Endothelial cell of umbilical vein (primary cell): ENCODE measurements at regions not wholly inside any gene's neighbourhood (a gene's known extent, or its start where the extent isn't known, plus 50 kb on each side); places are given as distances from the start of the nearest gene placed in this dataset.

ENCODE experiments used
- BruUV-seq: library from RNA; stranded (reverse); fragments of 400-500 nt; replicated peaks from 2 replicates; lab custom pipeline; 2021; lab: Mats Ljungman, UMichigan
- CTCF ChIA-PET: fragments of 300-600, 350-600 bp; sonication (Branson Sonifier 250); formaldehyde crosslinking; loops from one replicate; lab custom pipeline; 2021; ENCODE audit warnings: antibody characterized with exemption, inconsistent platforms; lab: Charles Lee
- POLR2A ChIA-PET: fragments of 300-600, 350-600 bp; sonication (Branson Sonifier 250); formaldehyde crosslinking; loops from one replicate; lab custom pipeline; 2021; ENCODE audit warnings: antibody characterized with exemption, inconsistent platforms; lab: Charles Lee
- DNase-seq: peaks from one replicate; pipeline ENCODE4 v3.0.0-alpha.2; 2011; ENCODE audit warnings: low read depth, low spot score
- FAIRE-seq: peaks from 2 replicates; lab custom pipeline; 2011; peaks lifted over from hg19 to GRCh38; lab: Jason Lieb, UNC
- H2AFZ ChIP-seq: 2 replicates; pipeline ENCODE4 v1.6.0; 2012; ENCODE audit warnings: low read depth, low read length, control low read depth, inconsistent platforms
- H3K27ac ChIP-seq: 2 replicates; pipeline ENCODE4 v1.5.1; 2011; ENCODE audit warnings: low read depth, mild to moderate bottlenecking, control low read depth, low read length, moderate library complexity; ENCODE audit not compliant: insufficient read depth
- H3K27me3 ChIP-seq, 2 experiments: 2 replicates each; pipeline versions ENCODE4 v1.6.0 to v1.6.1; 2011; ENCODE audit warnings: low read length in 2 of 2, mixed read lengths in 1 of 2; ENCODE audit not compliant: control insufficient read depth in 2 of 2, insufficient read depth in 2 of 2
- H3K36me3 ChIP-seq, 2 experiments: 2 replicates in 1 of 2; 3 replicates in 1 of 2; pipeline ENCODE4 v1.5.1; 2011; ENCODE audit warnings: low read length in 2 of 2, mild to moderate bottlenecking in 1 of 2, moderate library complexity in 1 of 2; ENCODE audit not compliant: control insufficient read depth in 2 of 2, insufficient read depth in 2 of 2; ENCODE audit errors: extremely low read depth in 1 of 2
- H3K4me1 ChIP-seq: 3 replicates; pipeline ENCODE4 v1.5.1; 2011; ENCODE audit warnings: mild to moderate bottlenecking, low read length; ENCODE audit not compliant: control insufficient read depth, insufficient read depth; ENCODE audit errors: extremely low read depth
- H3K4me2 ChIP-seq: 2 replicates; pipeline ENCODE4 v1.6.1; 2011; ENCODE audit warnings: low read length, control low read depth, mixed read lengths; ENCODE audit not compliant: insufficient read depth
- H3K4me3 ChIP-seq, 3 experiments: fragments of 200-600 bp in 1 of 3; sonication (generic), shearing (Covaris generic) in 1 of 3; replicated peaks in 1 of 3; 2 replicates each; pipeline ENCODE4 v1.5.1; 2011 to 2016; ENCODE audit warnings: control low read depth in 3 of 3, low read length in 3 of 3, mild to moderate bottlenecking in 2 of 3, inconsistent platforms in 1 of 3, low read depth in 1 of 3, moderate library complexity in 1 of 3; ENCODE audit not compliant: insufficient read depth in 1 of 3
- H3K79me2 ChIP-seq: 2 replicates; pipeline ENCODE4 v1.6.0; 2012; ENCODE audit warnings: low read length, inconsistent platforms; ENCODE audit not compliant: control insufficient read depth, insufficient read depth
- H3K9ac ChIP-seq: replicated peaks from 2 replicates; pipeline ENCODE3; 2011; ENCODE audit warnings: low read length, control low read depth; ENCODE audit not compliant: insufficient read depth; ENCODE audit errors: extremely low read depth
- H3K9me1 ChIP-seq: replicated peaks from 3 replicates; pipeline ENCODE4 v1.6.0; 2011; ENCODE audit warnings: mild to moderate bottlenecking, low read length; ENCODE audit not compliant: control insufficient read depth, insufficient read depth; ENCODE audit errors: extremely low read depth
- H3K9me3 ChIP-seq: replicated peaks from 2 replicates; pipeline ENCODE4 v1.5.1; 2012; ENCODE audit warnings: low read length, inconsistent platforms; ENCODE audit not compliant: control insufficient read depth, insufficient read depth
- H4K20me1 ChIP-seq: replicated peaks from 2 replicates; pipeline ENCODE3; 2011; ENCODE audit warnings: mild to moderate bottlenecking, low read length; ENCODE audit not compliant: control insufficient read depth, insufficient read depth; ENCODE audit errors: extremely low read depth
- CTCF ChIP-seq, 2 donors: IDR thresholded peaks; 1 replicate in 1 of 2; 2 replicates in 1 of 2; pipeline ENCODE4 v1.5.1; 2011; ENCODE audit warnings: low read length in 2 of 2, mild to moderate bottlenecking in 2 of 2, moderate library complexity in 2 of 2, control low read depth in 1 of 2, inconsistent platforms in 1 of 2, low read depth in 1 of 2; ENCODE audit not compliant: insufficient read depth in 1 of 2; ENCODE audit errors: extremely low read depth in 1 of 2
- EZH2 ChIP-seq: IDR thresholded peaks from 2 replicates; pipeline ENCODE4 v1.6.1; 2012; ENCODE audit warnings: borderline replicate concordance, low read depth, mild to moderate bottlenecking, moderate library complexity, low read length, inconsistent platforms; ENCODE audit not compliant: severe bottlenecking
- FOS ChIP-seq: IDR thresholded peaks from 2 replicates; pipeline ENCODE4 v1.6.1; 2011; ENCODE audit warnings: mild to moderate bottlenecking, low read length, moderate library complexity, borderline replicate concordance; ENCODE audit not compliant: insufficient read depth
- GATA2 ChIP-seq: IDR thresholded peaks from 2 replicates; pipeline ENCODE4 v1.7.0; 2011; ENCODE audit warnings: low read depth, mild to moderate bottlenecking, moderate library complexity, mixed read lengths, low read length; ENCODE audit not compliant: insufficient read length, insufficient read depth
- JUN ChIP-seq: IDR thresholded peaks from 2 replicates; pipeline ENCODE4 v1.6.1; 2011; ENCODE audit warnings: borderline replicate concordance, low read depth; ENCODE audit not compliant: insufficient read length, insufficient read depth
- MAX ChIP-seq: IDR thresholded peaks from 2 replicates; pipeline ENCODE4 v1.6.1; 2011; ENCODE audit not compliant: insufficient read depth, insufficient read length
- MYC ChIP-seq: IDR thresholded peaks from one replicate; pipeline ENCODE4 v1.6.1; 2011; ENCODE audit warnings: mild to moderate bottlenecking, low read depth, low read length
- POLR2A ChIP-seq: IDR thresholded peaks from 2 replicates; pipeline ENCODE4 v1.6.1; 2012; ENCODE audit warnings: low read depth, mild to moderate bottlenecking, control low read depth, low read length
- POLR2AphosphoS5 ChIP-seq: IDR thresholded peaks from 2 replicates; pipeline ENCODE4 v1.6.1; 2012; ENCODE audit warnings: low read depth, mild to moderate bottlenecking, control low read depth, low read length, moderate library complexity; ENCODE audit not compliant: insufficient read depth
- dilution Hi-C: fragments of 300-500 bp; cut with MboI; formaldehyde crosslinking; loops from one replicate; pipeline ENCODE4 v1.15.0; 2019; ENCODE audit warnings: low sequenced_read_pairs; ENCODE audit not compliant: extremely low pct_ligation_motif_present
- intact Hi-C: fragments of 100-400 bp; cut with micrococcal nuclease; formaldehyde crosslinking; loops from one replicate; pipeline ENCODE4 v1.10.0; 2022

GRCh38 chr6:78523622-78524021 lies 343.7 kb upstream of the IRAK1BP1 start:
- H3K27me3 ChIP-seq = no peaks in the 10 kb centered on the region
- FAIRE-seq = no peak
- CTCF ChIA-PET = no interaction called here

More at GRCh38 chr6:78523622-78524021, 343.7 kb upstream of the IRAK1BP1 start:
- Histone ChIP-seq H2AFZ (no peak overlapping the region), H3K9me3 (no peaks in the 10 kb centered on the region), H4K20me1 (no peaks in the 10 kb centered on the region), H3K4me1 (no peaks in the 10 kb centered on the region), H3K27ac (no peak overlapping the region), H3K36me3 (no peaks in the 10 kb centered on the region), H3K9me1 (no peaks in the 10 kb centered on the region), H3K4me2 (no peak overlapping the region), H3K9ac (no peak overlapping the region), H3K79me2 (no peaks in the 10 kb centered on the region), H3K4me3 (no peak overlapping the region)
- TF ChIP-seq MAX = no peak
- TF ChIP-seq POLR2A = no peak
- no peak for TF ChIP-seq CTCF (IDR thresholded peaks at IDR 0.05; ENCODE audit: extremely low read depth in 1 of 2, insufficient read depth in 1 of 2, low read depth in 1 of 2, low read length in 2 of 2)
- TF ChIP-seq JUN = no peak
- TF ChIP-seq GATA2 = no peak
- no peak for TF ChIP-seq MYC
- TF ChIP-seq POLR2AphosphoS5 = no peak
- TF ChIP-seq EZH2 = no peak
- no peak for TF ChIP-seq FOS
- intact Hi-C loops = no loop called here
- POLR2A ChIA-PET = no interaction called here
- BruUV-seq = no TSS peak
- DNase-seq = no peak
- dilution Hi-C loops = no loop called here
